Suprapubic skin (tissue), 3 donors: ENCODE measurements at regions not wholly inside any gene's neighbourhood (a gene's known extent, or its start where the extent isn't known, plus 50 kb on each side); places are given as distances from the start of the nearest gene placed in this dataset.

Source experiments
- POLR2AphosphoS5 ChIP-seq, 3 donors: sonication (generic); formaldehyde crosslinking; IDR thresholded peaks; one replicate each; pipeline ENCODE4 v1.6.1; 2017; ENCODE audit warnings: antibody characterized with exemption in 3 of 3
- TF ChIP-seq, protein P1 (sequence below), 2 donors: fragments of 200-600 bp in 1 of 2; fragments of 450-650 bp in 1 of 2; sonication (generic) in 1 of 2; IDR thresholded peaks; one replicate each; pipeline ENCODE4 v1.5.1; 2016 to 2019; ENCODE audit warnings: antibody characterized with exemption in 2 of 2, mild to moderate bottlenecking in 1 of 2, moderate library complexity in 1 of 2

DNA sequence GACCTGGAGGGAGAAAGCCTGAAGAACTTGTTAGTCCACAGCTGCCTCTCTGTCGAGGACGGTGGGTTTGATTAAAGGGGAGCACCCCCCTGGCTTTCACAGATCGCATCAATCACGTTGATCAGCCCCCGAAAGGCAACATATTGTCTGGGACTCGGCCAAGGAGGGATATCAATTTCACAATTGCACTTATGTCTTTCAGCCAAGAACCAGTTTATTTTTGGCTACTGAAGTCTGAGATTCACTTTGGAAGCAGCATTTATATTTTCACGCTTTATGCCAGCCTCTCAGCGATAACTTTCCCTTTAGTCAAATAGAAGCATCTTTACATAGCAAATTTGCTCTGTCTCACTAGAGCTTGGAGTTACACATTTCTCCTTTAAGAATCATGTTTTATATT lies 253.2 kb upstream of the RRP15 start:
- TF ChIP-seq, protein P1, sequence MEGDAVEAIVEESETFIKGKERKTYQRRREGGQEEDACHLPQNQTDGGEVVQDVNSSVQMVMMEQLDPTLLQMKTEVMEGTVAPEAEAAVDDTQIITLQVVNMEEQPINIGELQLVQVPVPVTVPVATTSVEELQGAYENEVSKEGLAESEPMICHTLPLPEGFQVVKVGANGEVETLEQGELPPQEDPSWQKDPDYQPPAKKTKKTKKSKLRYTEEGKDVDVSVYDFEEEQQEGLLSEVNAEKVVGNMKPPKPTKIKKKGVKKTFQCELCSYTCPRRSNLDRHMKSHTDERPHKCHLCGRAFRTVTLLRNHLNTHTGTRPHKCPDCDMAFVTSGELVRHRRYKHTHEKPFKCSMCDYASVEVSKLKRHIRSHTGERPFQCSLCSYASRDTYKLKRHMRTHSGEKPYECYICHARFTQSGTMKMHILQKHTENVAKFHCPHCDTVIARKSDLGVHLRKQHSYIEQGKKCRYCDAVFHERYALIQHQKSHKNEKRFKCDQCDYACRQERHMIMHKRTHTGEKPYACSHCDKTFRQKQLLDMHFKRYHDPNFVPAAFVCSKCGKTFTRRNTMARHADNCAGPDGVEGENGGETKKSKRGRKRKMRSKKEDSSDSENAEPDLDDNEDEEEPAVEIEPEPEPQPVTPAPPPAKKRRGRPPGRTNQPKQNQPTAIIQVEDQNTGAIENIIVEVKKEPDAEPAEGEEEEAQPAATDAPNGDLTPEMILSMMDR (IDR thresholded peaks at IDR 0.05), result no peak
- no peak for TF ChIP-seq POLR2AphosphoS5 (IDR thresholded peaks at IDR 0.05)
